DOHH2 (cell line): ENCODE measurements at regions not wholly inside any gene's neighbourhood (a gene's known extent, or its start where the extent isn't known, plus 50 kb on each side); places are given as distances from the start of the nearest gene placed in this dataset.

Source experiments
- CTCF ChIP-seq: fragments of 200-600 bp; sonication (generic); IDR thresholded peaks from one replicate; pipeline ENCODE4 v1.5.1; 2014; ENCODE audit warnings: antibody characterized with exemption, mild to moderate bottlenecking, low read depth, low read length; ENCODE audit not compliant: poor library complexity, severe bottlenecking
- EZH2phosphoT487 ChIP-seq: fragments of 200-600 bp; sonication (generic); IDR thresholded peaks from 2 replicates; pipeline ENCODE4 v1.6.1; 2017; ENCODE audit warnings: borderline replicate concordance, mild to moderate bottlenecking, antibody characterized with exemption, low read length, moderate library complexity, mixed read lengths

GRCh38 chr2:236805800-236806531 is 236.3 kb downstream of the ACKR3 start:
- TF ChIP-seq EZH2phosphoT487 (no peak), CTCF (no peak)
